RWPE1 (cell line): ENCODE measurements at regions not wholly inside any gene's neighbourhood (a gene's known extent, or its start where the extent isn't known, plus 50 kb on each side); places are given as distances from the start of the nearest gene placed in this dataset.

ENCODE experiments used
- CTCF ChIA-PET: fragments of 350-600 bp; sonication (Branson Sonifier 250); formaldehyde crosslinking; extraction: SDS; loops from one replicate; lab custom pipeline; 2021; lab: Yijun Ruan, JAX
- POLR2A ChIA-PET: fragments of 400-600 bp; formaldehyde crosslinking; extraction: SDS; loops from one replicate; lab custom pipeline; 2020; ENCODE audit warnings: antibody characterized with exemption; ENCODE audit not compliant: low non-redundant PET; lab: Yijun Ruan, JAX
- DNase-seq: peaks from one replicate; pipeline ENCODE4 v3.0.0; 2012; ENCODE audit warnings: low spot score
- H3K27ac ChIP-seq: fragments of 450-650 bp; 2 replicates; pipeline ENCODE4 v1.5.1; 2017
- TF ChIP-seq, protein P1 (sequence below): fragments of 450-650 bp; conservative IDR thresholded peaks from 2 replicates; pipeline ENCODE4 v1.5.1; 2017; ENCODE audit warnings: low read depth, mild to moderate bottlenecking

GRCh38 chr6:147856687-147857086, 348.2 kb downstream of the SAMD5 start:
- ChIA-PET POLR2A (no interaction called here), CTCF (no interaction called here)
- TF ChIP-seq, protein P1, sequence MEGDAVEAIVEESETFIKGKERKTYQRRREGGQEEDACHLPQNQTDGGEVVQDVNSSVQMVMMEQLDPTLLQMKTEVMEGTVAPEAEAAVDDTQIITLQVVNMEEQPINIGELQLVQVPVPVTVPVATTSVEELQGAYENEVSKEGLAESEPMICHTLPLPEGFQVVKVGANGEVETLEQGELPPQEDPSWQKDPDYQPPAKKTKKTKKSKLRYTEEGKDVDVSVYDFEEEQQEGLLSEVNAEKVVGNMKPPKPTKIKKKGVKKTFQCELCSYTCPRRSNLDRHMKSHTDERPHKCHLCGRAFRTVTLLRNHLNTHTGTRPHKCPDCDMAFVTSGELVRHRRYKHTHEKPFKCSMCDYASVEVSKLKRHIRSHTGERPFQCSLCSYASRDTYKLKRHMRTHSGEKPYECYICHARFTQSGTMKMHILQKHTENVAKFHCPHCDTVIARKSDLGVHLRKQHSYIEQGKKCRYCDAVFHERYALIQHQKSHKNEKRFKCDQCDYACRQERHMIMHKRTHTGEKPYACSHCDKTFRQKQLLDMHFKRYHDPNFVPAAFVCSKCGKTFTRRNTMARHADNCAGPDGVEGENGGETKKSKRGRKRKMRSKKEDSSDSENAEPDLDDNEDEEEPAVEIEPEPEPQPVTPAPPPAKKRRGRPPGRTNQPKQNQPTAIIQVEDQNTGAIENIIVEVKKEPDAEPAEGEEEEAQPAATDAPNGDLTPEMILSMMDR: no peak
- no peak overlapping the region for H3K27ac ChIP-seq
- DNase-seq: no peak

DNA sequence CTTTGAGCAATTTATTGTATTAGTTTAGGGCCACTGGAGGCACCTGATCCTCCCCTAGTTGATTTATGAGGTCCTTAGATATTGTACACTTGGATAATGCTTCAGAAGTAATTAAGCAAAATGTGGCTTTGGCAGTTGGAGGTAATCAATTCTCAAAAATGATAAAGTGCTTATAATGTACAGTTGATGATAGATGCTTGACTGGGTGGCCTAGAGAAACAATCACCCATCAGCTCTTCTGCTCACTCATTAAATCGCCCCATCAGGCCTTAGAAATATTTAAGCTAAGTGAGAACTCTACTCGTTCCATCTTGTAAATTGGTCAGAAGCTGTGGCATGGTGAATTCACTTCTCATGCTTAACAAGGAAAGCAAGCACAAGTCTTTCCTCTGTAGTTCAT, 349.9 kb downstream of the SAMD5 start:
- no peak for DNase-seq
- ChIA-PET POLR2A (no interaction called here), CTCF (no interaction called here)
- TF ChIP-seq, protein P1: no peak
- no peak overlapping the region for H3K27ac ChIP-seq

DNA sequence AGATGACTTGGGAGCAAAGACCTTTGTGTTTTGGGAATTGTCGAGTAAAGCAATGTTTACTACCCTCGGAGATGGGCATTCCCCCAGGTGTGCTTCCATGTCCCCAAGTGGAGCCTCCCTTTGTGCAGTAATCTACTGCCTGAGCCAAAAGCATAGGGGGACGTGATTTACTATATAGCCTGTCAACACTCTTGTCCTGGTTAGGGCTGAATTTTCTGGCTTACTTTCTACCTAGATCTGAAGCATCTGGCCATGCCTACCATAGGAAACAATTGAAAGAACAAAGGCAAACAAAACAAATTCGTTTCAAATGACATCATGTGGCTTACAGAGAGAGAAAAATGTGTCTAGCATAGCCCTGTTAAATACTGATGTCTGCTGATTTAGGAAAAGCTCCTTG, 350.6 kb downstream of the SAMD5 start:
- TF ChIP-seq, protein P1: no peak
- ChIA-PET CTCF (no interaction called here), POLR2A (no interaction called here)
- DNase-seq: no peak
- no peak overlapping the region for H3K27ac ChIP-seq

GRCh38 chr6:147861696-147862095, 353.2 kb downstream of the SAMD5 start:
- POLR2A ChIA-PET: no interaction called here
- TF ChIP-seq, protein P1: no peak

DNA sequence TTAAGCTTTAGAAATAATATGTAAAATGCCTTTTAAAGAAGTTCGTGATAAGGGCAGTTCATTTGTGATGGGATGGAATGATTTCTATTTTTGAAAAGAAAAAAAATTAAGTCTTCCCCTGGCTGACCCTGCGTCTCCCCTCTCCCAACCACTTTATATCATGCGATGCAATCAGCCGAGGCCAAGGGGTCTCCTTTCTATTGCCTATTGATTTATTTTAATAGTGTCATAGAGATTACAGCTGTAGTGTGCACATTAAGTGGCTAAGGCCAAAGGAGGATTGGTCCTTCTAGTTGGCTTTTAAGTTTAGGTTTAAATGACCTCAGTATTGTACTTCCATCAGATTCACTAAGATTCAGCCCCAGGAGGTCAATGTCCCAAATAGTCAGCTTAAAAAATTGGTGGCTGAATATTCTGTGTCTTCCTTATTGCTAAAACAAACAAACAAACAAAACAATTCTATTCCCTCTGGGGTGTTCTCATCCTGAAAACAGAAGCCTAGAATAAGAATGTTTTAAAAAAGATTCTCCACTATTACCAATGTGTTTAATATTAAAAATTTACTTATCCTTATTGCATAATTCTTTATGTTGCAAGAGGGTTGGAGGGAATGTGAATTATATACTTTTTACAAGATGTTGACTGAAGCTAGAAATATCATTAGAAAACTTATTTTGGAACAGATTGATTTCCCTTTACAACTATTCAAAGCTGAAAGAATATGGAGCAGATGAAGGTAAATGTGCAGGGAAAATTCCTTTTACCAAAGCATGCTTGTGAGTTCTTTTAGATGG, 359.1 kb downstream of the SAMD5 start:
- TF ChIP-seq, protein P1: no peak

More at GRCh38 chr6:147861696-147862095, 353.2 kb downstream of the SAMD5 start:
- CTCF ChIA-PET: no interaction called here
- H3K27ac ChIP-seq: no peak overlapping the region
- DNase-seq: no peak

DNA sequence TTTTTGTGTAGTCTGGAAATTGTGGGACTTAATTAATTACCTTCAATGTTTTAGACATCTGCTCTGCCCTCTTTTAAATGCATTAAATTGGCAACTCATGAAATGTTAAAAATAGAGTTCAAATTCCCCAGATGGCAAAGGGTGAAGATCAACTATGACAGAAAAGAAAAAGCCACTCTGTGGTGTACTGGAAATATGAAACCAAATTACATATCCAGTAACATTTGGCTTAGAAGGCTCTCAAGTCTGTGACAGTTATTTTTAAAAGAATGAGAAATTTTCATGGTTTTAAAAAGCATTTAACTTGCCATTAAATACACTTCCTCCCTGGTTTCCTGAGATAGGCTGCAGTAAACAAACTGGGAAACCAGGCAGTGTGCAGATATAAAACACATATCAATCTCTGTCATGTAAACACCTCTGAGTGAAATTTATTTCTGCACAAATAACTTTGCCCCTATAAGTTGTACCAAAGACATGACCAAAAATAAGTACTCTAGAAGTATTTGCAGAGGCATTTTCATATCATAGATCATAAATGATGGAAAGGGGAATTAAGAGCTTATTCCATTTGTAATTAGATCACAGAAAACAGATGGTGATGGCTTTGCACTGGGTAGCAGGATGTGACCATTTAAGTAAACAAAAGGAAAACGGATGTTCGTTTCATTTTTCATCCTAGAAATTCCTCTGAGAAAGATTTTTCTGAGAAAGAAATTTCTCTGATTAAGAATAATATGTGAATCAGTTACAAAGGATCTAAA, 360.1 kb downstream of the SAMD5 start:
- POLR2A ChIA-PET: no interaction called here
- CTCF ChIA-PET: interaction anchor here (0.5 kb wide), 1 partner anchor 114 kb away, joined by 3 read pairs; no protein-coding TSS in a partner anchor
- DNase-seq: no peak
- TF ChIP-seq, protein P1: no peak
- no peak overlapping the region for H3K27ac ChIP-seq

More for the DNA sequence above, 359.1 kb downstream of the SAMD5 start:
- DNase-seq: no peak
- no peak overlapping the region for H3K27ac ChIP-seq
- ChIA-PET CTCF (interaction anchor here (0.6 to 0.7 kb wide), 2 partner anchors 1450 to 1482 kb away, joined by 3 to 4 read pairs; no protein-coding TSS in a partner anchor), POLR2A (no interaction called here)
